Transverse colon (tissue), 4 donors: ENCODE measurements at regions not wholly inside any gene's neighbourhood (a gene's known extent, or its start where the extent isn't known, plus 50 kb on each side); places are given as distances from the start of the nearest gene placed in this dataset.

Source experiments
- CTCF ChIP-seq, 5 experiments: fragments of 200-600 bp in 3 of 5; fragments of 450-650 bp in 2 of 5; sonication (generic) in 3 of 5; IDR thresholded peaks; 1 replicate in 2 of 5; 2 replicates in 3 of 5; pipeline ENCODE4 v1.5.1; 2016 to 2017; ENCODE audit warnings: antibody characterized with exemption in 5 of 5, inconsistent platforms in 3 of 5, mild to moderate bottlenecking in 2 of 5, moderate library complexity in 1 of 5
- POLR2A ChIP-seq: fragments of 450-650 bp; IDR thresholded peaks from one replicate; pipeline ENCODE4 v1.6.1; 2016; ENCODE audit warnings: antibody characterized with exemption, mild to moderate bottlenecking, moderate library complexity
- POLR2AphosphoS5 ChIP-seq, 3 donors: sonication (generic); formaldehyde crosslinking; IDR thresholded peaks; one replicate each; pipeline ENCODE4 v1.6.1; 2016; ENCODE audit warnings: antibody characterized with exemption in 3 of 3

- TF ChIP-seq POLR2AphosphoS5 (IDR thresholded peaks at IDR 0.05) (no peak), CTCF (IDR thresholded peaks at IDR 0.05) (no peak), POLR2A (no peak)
These were observed 1423.9 kb upstream of the PRMT6 start for GRCh38 chr1:105632342-105633196.
